OCI-LY7 (cell line): ENCODE measurements at regions not wholly inside any gene's neighbourhood (a gene's known extent, or its start where the extent isn't known, plus 50 kb on each side); places are given as distances from the start of the nearest gene placed in this dataset.

Experiments
- EZH2phosphoT487 ChIP-seq: fragments of 200-600 bp; sonication (generic); IDR thresholded peaks from 2 replicates; pipeline ENCODE4 v1.6.1; 2018; ENCODE audit warnings: low read depth, borderline replicate concordance, mild to moderate bottlenecking, mixed run types, antibody characterized with exemption, low read length, moderate library complexity, mixed read lengths
- TF ChIP-seq, protein P1 (sequence below): fragments of 200-600 bp; sonication (generic); conservative IDR thresholded peaks from 2 replicates; pipeline ENCODE4 v1.5.1; 2014; ENCODE audit warnings: mild to moderate bottlenecking, antibody characterized with exemption, low read length, moderate library complexity, mixed read lengths

DNA sequence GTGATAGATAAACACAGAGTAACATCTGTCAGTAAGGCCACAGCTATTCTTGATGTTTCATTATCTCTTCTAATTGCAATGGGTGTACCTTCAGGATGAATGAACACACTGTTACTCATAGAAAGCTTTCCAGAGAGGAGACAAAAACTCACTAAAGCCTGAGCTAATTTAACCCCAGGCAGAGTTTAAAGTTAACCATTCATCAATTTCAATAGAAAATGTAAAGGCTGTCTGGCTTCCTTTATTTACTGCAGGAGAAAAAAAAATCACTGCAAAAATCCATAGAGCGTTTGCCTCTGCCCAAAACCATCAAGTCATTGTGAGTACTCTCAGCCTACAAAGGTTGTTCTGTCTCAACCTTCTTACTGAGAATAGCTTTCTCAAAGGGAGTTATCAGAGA is 376.9 kb downstream of the PPP4R3C start:
- TF ChIP-seq, protein P1, sequence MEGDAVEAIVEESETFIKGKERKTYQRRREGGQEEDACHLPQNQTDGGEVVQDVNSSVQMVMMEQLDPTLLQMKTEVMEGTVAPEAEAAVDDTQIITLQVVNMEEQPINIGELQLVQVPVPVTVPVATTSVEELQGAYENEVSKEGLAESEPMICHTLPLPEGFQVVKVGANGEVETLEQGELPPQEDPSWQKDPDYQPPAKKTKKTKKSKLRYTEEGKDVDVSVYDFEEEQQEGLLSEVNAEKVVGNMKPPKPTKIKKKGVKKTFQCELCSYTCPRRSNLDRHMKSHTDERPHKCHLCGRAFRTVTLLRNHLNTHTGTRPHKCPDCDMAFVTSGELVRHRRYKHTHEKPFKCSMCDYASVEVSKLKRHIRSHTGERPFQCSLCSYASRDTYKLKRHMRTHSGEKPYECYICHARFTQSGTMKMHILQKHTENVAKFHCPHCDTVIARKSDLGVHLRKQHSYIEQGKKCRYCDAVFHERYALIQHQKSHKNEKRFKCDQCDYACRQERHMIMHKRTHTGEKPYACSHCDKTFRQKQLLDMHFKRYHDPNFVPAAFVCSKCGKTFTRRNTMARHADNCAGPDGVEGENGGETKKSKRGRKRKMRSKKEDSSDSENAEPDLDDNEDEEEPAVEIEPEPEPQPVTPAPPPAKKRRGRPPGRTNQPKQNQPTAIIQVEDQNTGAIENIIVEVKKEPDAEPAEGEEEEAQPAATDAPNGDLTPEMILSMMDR: no peak
- no peak for TF ChIP-seq EZH2phosphoT487
